H9 (cell line): ENCODE measurements at regions not wholly inside any gene's neighbourhood (a gene's known extent, or its start where the extent isn't known, plus 50 kb on each side); places are given as distances from the start of the nearest gene placed in this dataset.
"Not testable (repeated sequence)": the region's sequence is repeated elsewhere in the genome, so short reads cannot be mapped to it uniquely, and the experiment has no call there.

Experiments
- DNase-seq: peaks from one replicate; pipeline ENCODE4 v3.0.0-alpha.2; 2017
- H2AFZ ChIP-seq: one replicate; pipeline ENCODE4 v1.6.1; 2013; ENCODE audit warnings: mild to moderate bottlenecking, low read length, control low read depth, moderate library complexity
- H2AK5ac ChIP-seq: 2 replicates; pipeline ENCODE4 v1.6.1; 2013; ENCODE audit warnings: low read length, control low read depth, mixed read lengths; ENCODE audit not compliant: insufficient read length
- H2BK120ac ChIP-seq: one replicate; pipeline ENCODE4 v1.6.1; 2013; ENCODE audit warnings: low read depth, mild to moderate bottlenecking, low read length, control low read depth, inconsistent platforms; ENCODE audit not compliant: poor library complexity, severe bottlenecking
- H2BK12ac ChIP-seq: 2 replicates; pipeline ENCODE4 v1.6.1; 2013; ENCODE audit warnings: low read length, control low read depth, mixed read lengths, low read depth; ENCODE audit not compliant: insufficient read length
- H2BK15ac ChIP-seq: 2 replicates; pipeline ENCODE4 v1.6.1; 2013; ENCODE audit warnings: low read depth, low read length, control low read depth
- H2BK20ac ChIP-seq: one replicate; pipeline ENCODE4 v1.6.1; 2013; ENCODE audit warnings: low read depth, mild to moderate bottlenecking, low read length, control low read depth, inconsistent platforms; ENCODE audit not compliant: poor library complexity, severe bottlenecking
- H2BK5ac ChIP-seq: 2 replicates; pipeline ENCODE4 v1.6.1; 2013; ENCODE audit warnings: low read length, control low read depth, mixed read lengths; ENCODE audit not compliant: insufficient read length
- H3K14ac ChIP-seq: 2 replicates; pipeline ENCODE4 v1.6.1; 2013; ENCODE audit warnings: low read length, control low read depth; ENCODE audit not compliant: insufficient read depth
- H3K18ac ChIP-seq: 2 replicates; pipeline ENCODE4 v1.6.1; 2013; ENCODE audit warnings: low read depth, mild to moderate bottlenecking, mixed read lengths, low read length, control low read depth; ENCODE audit not compliant: insufficient read length
- H3K23ac ChIP-seq: 2 replicates; pipeline ENCODE4 v1.6.1; 2013; ENCODE audit warnings: low read length, control low read depth, mixed read lengths, low read depth; ENCODE audit not compliant: insufficient read length
- H3K23me2 ChIP-seq: 2 replicates; pipeline ENCODE4 v1.6.1; 2013; ENCODE audit warnings: low read depth, mild to moderate bottlenecking, mixed read lengths, low read length, control low read depth; ENCODE audit not compliant: insufficient read length, poor library complexity, severe bottlenecking
- H3K27ac ChIP-seq: 2 replicates; pipeline ENCODE4 v1.5.1; 2013; ENCODE audit warnings: low read length, control low read depth, mixed read lengths, low read depth; ENCODE audit not compliant: insufficient read length
- H3K27me3 ChIP-seq: 2 replicates; pipeline ENCODE4 v1.6.1; 2013; ENCODE audit warnings: low read length, control low read depth, inconsistent platforms; ENCODE audit not compliant: insufficient read depth
- H3K4ac ChIP-seq: 2 replicates; pipeline ENCODE4 v1.6.1; 2013; ENCODE audit warnings: low read depth, mild to moderate bottlenecking, control low read depth, inconsistent platforms, low read length, moderate library complexity
- H3K4me1 ChIP-seq: 2 replicates; pipeline ENCODE4 v1.6.1; 2013; ENCODE audit warnings: low read length, control low read depth, inconsistent platforms; ENCODE audit not compliant: insufficient read depth
- H3K4me2 ChIP-seq: 2 replicates; pipeline ENCODE4 v1.6.1; 2013; ENCODE audit warnings: low read length, control low read depth, mixed read lengths; ENCODE audit not compliant: insufficient read length, insufficient read depth
- H3K56ac ChIP-seq: 2 replicates; pipeline ENCODE4 v1.6.1; 2013; ENCODE audit warnings: low read depth, mild to moderate bottlenecking, mixed read lengths, low read length, control low read depth; ENCODE audit not compliant: insufficient read length
- H3K79me1 ChIP-seq: 2 replicates; pipeline ENCODE4 v1.6.1; 2013; ENCODE audit warnings: low read depth, mild to moderate bottlenecking, moderate library complexity, low read length, control low read depth, inconsistent platforms; ENCODE audit not compliant: insufficient read depth, poor library complexity, severe bottlenecking
- H3K79me2 ChIP-seq: 2 replicates; pipeline ENCODE4 v1.6.1; 2013; ENCODE audit warnings: low read length, control low read depth, inconsistent platforms; ENCODE audit not compliant: insufficient read depth
- H3K9ac ChIP-seq: 2 replicates; pipeline ENCODE4 v1.6.1; 2013; ENCODE audit warnings: low read length, control low read depth, mixed read lengths; ENCODE audit not compliant: insufficient read length; ENCODE audit errors: extremely low read depth
- H3K9me3 ChIP-seq: one replicate; pipeline ENCODE4 v1.6.1; 2013; ENCODE audit warnings: low read depth, low read length, inconsistent platforms; ENCODE audit not compliant: control insufficient read depth
- H3T11ph ChIP-seq: one replicate; pipeline ENCODE4 v1.6.1; 2013; ENCODE audit warnings: mild to moderate bottlenecking, low read length, control low read depth, inconsistent platforms
- H4K20me1 ChIP-seq: one replicate; pipeline ENCODE4 v1.6.1; 2013; ENCODE audit not compliant: control insufficient read depth, insufficient read length, insufficient read depth
- H4K5ac ChIP-seq: 2 replicates; pipeline ENCODE4 v1.6.1; 2013; ENCODE audit warnings: low read depth, mild to moderate bottlenecking, mixed read lengths, low read length, control low read depth; ENCODE audit not compliant: insufficient read length
- H4K8ac ChIP-seq: replicated peaks from 2 replicates; pipeline ENCODE4 v1.6.1; 2013; ENCODE audit warnings: low read length, control low read depth, mixed read lengths, low read depth; ENCODE audit not compliant: insufficient read length
- H4K91ac ChIP-seq: 2 replicates; pipeline ENCODE4 v1.6.1; 2013; ENCODE audit warnings: low read depth, mild to moderate bottlenecking, moderate library complexity, mixed read lengths, low read length, control low read depth; ENCODE audit not compliant: insufficient read length
- H3K27ac Mint-ChIP-seq, 3 experiments: 2 replicates in 2 of 3; 3 replicates in 1 of 3; pipeline ENCODE4 v1.8.0; 2020 to 2021; ENCODE audit warnings: mixed read lengths in 3 of 3, mild to moderate bottlenecking in 1 of 3, moderate library complexity in 1 of 3
- H3K27me3 Mint-ChIP-seq: 2 replicates; pipeline ENCODE4 v1.8.0; 2021; ENCODE audit warnings: low read depth, mild to moderate bottlenecking, moderate library complexity, mixed read lengths
- H3K36me3 Mint-ChIP-seq, 3 experiments: 2 replicates in 2 of 3; 3 replicates in 1 of 3; pipeline ENCODE4 v1.8.0; 2020 to 2021; ENCODE audit warnings: low read depth in 3 of 3, mixed read lengths in 3 of 3; ENCODE audit not compliant: insufficient read depth in 1 of 3
- H3K4me1 Mint-ChIP-seq, 2 experiments: 2 replicates each; pipeline ENCODE4 v1.8.0; 2020; ENCODE audit warnings: mixed read lengths in 2 of 2
- H3K4me3 Mint-ChIP-seq, 2 experiments: 2 replicates in 1 of 2; 3 replicates in 1 of 2; pipeline ENCODE4 v1.8.0; 2020 to 2021; ENCODE audit warnings: mild to moderate bottlenecking in 2 of 2, mixed read lengths in 2 of 2, moderate library complexity in 1 of 2
- H3K9me3 Mint-ChIP-seq, 2 experiments: 2 replicates in 1 of 2; 3 replicates in 1 of 2; pipeline ENCODE4 v1.8.0; 2020; ENCODE audit warnings: mild to moderate bottlenecking in 2 of 2, mixed read lengths in 2 of 2, moderate library complexity in 1 of 2
- WGBS: extraction: QIAGEN DNeasy Blood & Tissue Kit; methylation state at CpG from one replicate; pipeline ENCODE4 v1.1.7; 2013; ENCODE audit warnings: missing lambda C conversion rate, low lambda C conversion rate, mixed read lengths; ENCODE audit not compliant: insufficient read length; ENCODE audit errors: extremely low coverage; 5-methylcytosine and 5-hydroxymethylcytosine counted together
- TF ChIP-seq, protein P1 (sequence below): fragments of 200-600 bp; sonication (generic); conservative IDR thresholded peaks from 3 replicates; pipeline ENCODE4 v1.8.0; 2021; ENCODE audit warnings: antibody characterized with exemption, mild to moderate bottlenecking

DNA sequence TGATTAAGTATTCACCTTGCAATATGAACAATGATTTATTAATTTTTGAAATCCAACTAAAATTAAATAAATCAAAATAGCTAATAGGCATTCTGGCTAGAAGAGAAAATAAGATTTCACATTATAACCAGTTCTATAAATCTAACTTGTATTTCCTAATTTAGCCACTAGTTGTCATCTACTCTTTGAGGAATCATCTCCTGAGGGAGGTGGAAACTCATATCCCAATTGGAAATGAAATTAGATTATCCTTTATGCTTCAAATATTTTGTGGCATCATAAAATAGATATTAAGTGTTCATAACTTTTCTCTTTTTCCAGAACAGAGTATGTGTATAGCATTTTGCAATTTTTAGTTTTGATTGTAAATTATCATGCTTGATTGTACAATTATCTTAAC lies 558.5 kb upstream of the DIAPH2 start:
- Histone ChIP-seq H2BK15ac (no peak overlapping the region), H4K91ac (no peak overlapping the region), H2BK20ac (no peak overlapping the region), H4K20me1 (no peaks in the 10 kb centered on the region), H3K18ac (no peak overlapping the region), H3K79me2 (no peaks in the 10 kb centered on the region), H2BK12ac (no peak overlapping the region), H2BK5ac (no peak overlapping the region), H3K9ac (no peak overlapping the region), H3K23me2 (no peaks in the 10 kb centered on the region), H4K5ac (no peak overlapping the region), H3K4me1 (no peaks in the 10 kb centered on the region), H3K4me2 (no peak overlapping the region), H3K4ac (no peak overlapping the region), H2AFZ (no peak overlapping the region), H3K23ac (no peak overlapping the region), H3K27ac (no peak overlapping the region), H3K9me3 (no peaks in the 10 kb centered on the region), H3K79me1 (no peaks in the 10 kb centered on the region), H3K14ac (no peak overlapping the region), H2BK120ac (no peak overlapping the region), H2AK5ac (no peak overlapping the region), H3T11ph (no peak overlapping the region), H4K8ac (no peak overlapping the region), H3K56ac (no peak overlapping the region), H3K27me3 (no peaks in the 10 kb centered on the region)
- H3K4me3 Mint-ChIP-seq = no peak overlapping the region
- no peak overlapping the region for H3K27ac Mint-ChIP-seq
- H3K9me3 Mint-ChIP-seq = peaks cover 0 to 2% of the 10 kb centered on the region in 2 experiments; a peak in 2 of 5 replicates
- TF ChIP-seq, protein P1, sequence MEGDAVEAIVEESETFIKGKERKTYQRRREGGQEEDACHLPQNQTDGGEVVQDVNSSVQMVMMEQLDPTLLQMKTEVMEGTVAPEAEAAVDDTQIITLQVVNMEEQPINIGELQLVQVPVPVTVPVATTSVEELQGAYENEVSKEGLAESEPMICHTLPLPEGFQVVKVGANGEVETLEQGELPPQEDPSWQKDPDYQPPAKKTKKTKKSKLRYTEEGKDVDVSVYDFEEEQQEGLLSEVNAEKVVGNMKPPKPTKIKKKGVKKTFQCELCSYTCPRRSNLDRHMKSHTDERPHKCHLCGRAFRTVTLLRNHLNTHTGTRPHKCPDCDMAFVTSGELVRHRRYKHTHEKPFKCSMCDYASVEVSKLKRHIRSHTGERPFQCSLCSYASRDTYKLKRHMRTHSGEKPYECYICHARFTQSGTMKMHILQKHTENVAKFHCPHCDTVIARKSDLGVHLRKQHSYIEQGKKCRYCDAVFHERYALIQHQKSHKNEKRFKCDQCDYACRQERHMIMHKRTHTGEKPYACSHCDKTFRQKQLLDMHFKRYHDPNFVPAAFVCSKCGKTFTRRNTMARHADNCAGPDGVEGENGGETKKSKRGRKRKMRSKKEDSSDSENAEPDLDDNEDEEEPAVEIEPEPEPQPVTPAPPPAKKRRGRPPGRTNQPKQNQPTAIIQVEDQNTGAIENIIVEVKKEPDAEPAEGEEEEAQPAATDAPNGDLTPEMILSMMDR = peak; percentile 52
- H3K4me1 Mint-ChIP-seq = no peaks in the 10 kb centered on the region
- H3K36me3 Mint-ChIP-seq = no peaks in the 10 kb centered on the region
- DNase-seq = no peak
- H3K27me3 Mint-ChIP-seq = no peaks in the 10 kb centered on the region

DNA sequence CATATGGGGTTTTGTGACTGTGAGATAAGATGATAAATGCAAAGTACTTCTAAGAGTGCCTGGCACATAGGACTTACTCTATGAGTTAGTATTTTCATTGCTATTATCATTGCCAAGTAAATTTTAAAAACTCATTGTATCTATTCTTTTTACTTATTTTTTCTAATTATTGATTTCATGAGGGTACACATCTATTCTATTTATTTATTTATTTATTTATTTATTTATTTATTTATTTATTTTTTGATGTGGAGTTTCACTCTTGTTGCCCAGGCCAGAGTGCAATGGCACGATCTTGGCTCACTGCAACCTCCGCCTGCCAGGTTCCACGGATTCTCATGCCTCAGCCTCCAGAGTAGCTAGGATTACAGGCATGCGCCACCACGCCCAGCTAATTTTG lies 556.6 kb upstream of the DIAPH2 start:
- H3K79me1 ChIP-seq, H2AFZ ChIP-seq, H3K4me1 Mint-ChIP-seq, H3K27ac Mint-ChIP-seq, H2AK5ac ChIP-seq, H3T11ph ChIP-seq, H3K23me2 ChIP-seq, H3K9ac ChIP-seq, H3K9me3 Mint-ChIP-seq, H4K20me1 ChIP-seq, H3K18ac ChIP-seq, H3K4ac ChIP-seq, H2BK20ac ChIP-seq, DNase-seq, H3K14ac ChIP-seq, H3K23ac ChIP-seq, H3K27me3 Mint-ChIP-seq, H4K5ac ChIP-seq, H3K4me3 Mint-ChIP-seq, H4K91ac ChIP-seq, H3K27ac ChIP-seq, H3K4me1 ChIP-seq, H3K56ac ChIP-seq, H3K36me3 Mint-ChIP-seq, H2BK120ac ChIP-seq, H2BK15ac ChIP-seq, H3K4me2 ChIP-seq, H3K9me3 ChIP-seq, H3K27me3 ChIP-seq, H3K79me2 ChIP-seq, H2BK12ac ChIP-seq, H4K8ac ChIP-seq, H2BK5ac ChIP-seq: not testable (repeated sequence)
- no CpG with 5 or more reads among the region's 5 CpGs for WGBS
